Heart left ventricle (tissue), 16 donors: ENCODE measurements at regions not wholly inside any gene's neighbourhood (a gene's known extent, or its start where the extent isn't known, plus 50 kb on each side); places are given as distances from the start of the nearest gene placed in this dataset.

Experiments
- ATAC-seq, 4 donors: fragments of 200-7000 bp; cut with Tn5 transposase; one replicate each; pipeline ENCODE4 v1.9.1; 2020 to 2022; ENCODE audit warnings: moderate library complexity in 4 of 4, mild to moderate bottlenecking in 3 of 4, moderate number of reproducible peaks in 1 of 4
- DNase-seq, 5 donors: peaks; one replicate each; pipeline ENCODE4 v3.0.0-alpha.2; 2020
- H3K27ac ChIP-seq, 12 donors: fragments of 200-600 bp; sonication (generic) in 4 of 12; one replicate each; pipeline versions ENCODE4 v1.5.0 to v1.8.0; 2016 to 2022; ENCODE audit warnings: mild to moderate bottlenecking in 2 of 12
- H3K27me3 ChIP-seq, 9 donors: fragments of 200-600 bp; sonication (generic) in 2 of 9; one replicate each; pipeline versions ENCODE4 v1.5.1 to v1.8.0; 2016 to 2022; ENCODE audit warnings: mild to moderate bottlenecking in 3 of 9
- H3K36me3 ChIP-seq, 9 donors: fragments of 200-600 bp; sonication (generic) in 2 of 9; one replicate each; pipeline versions ENCODE4 v1.5.0 to v1.8.0; 2018 to 2022; ENCODE audit warnings: mild to moderate bottlenecking in 2 of 9
- H3K4me1 ChIP-seq, 12 donors: fragments of 200-600 bp; sonication (generic) in 4 of 12; one replicate each; pipeline versions ENCODE4 v1.5.0 to v1.8.0; 2016 to 2022; ENCODE audit warnings: mild to moderate bottlenecking in 3 of 12
- H3K4me3 ChIP-seq, 12 donors: fragments of 200-600 bp; sonication (generic) in 4 of 12; one replicate each; pipeline versions ENCODE4 v1.5.0 to v1.8.0; 2017 to 2022; ENCODE audit warnings: mild to moderate bottlenecking in 9 of 12, moderate library complexity in 4 of 12
- H3K9me3 ChIP-seq, 12 donors: fragments of 200-600 bp; sonication (generic) in 4 of 12; one replicate each; pipeline versions ENCODE4 v1.5.0 to v1.8.0; 2016 to 2022; ENCODE audit warnings: mild to moderate bottlenecking in 1 of 12
- CTCF ChIP-seq, 12 donors: fragments of 200-600 bp; sonication (generic) in 4 of 12; IDR thresholded peaks; one replicate each; pipeline versions ENCODE4 v1.5.0 to v1.8.0; 2018 to 2022; ENCODE audit warnings: antibody characterized with exemption in 12 of 12, mild to moderate bottlenecking in 5 of 12
- POLR2A ChIP-seq, 2 donors: fragments of 450-650 bp; IDR thresholded peaks; one replicate each; pipeline ENCODE4 v1.6.1; 2017; ENCODE audit warnings: antibody characterized with exemption in 2 of 2, mild to moderate bottlenecking in 2 of 2, moderate library complexity in 2 of 2
- WGBS, 4 donors: extraction: QIAGEN DNeasy Blood & Tissue Kit in 2 of 4; methylation state at CpG; one replicate each; pipeline versions ENCODE4 v1.1.5 to v1.1.7; 2013 to 2018; 5-methylcytosine and 5-hydroxymethylcytosine counted together
- intact Hi-C, 10 donors: fragments of 100-400 bp; cut with DNase I; formaldehyde crosslinking; loops; one replicate each; pipeline versions ENCODE4 v1.11.1 to v1.14.2; 2022
- donor health status: ischemic (EF 13 %, LVEDD 7.1; RV severe dilation, severe dysfunction).
- donor health status: healthy with polysubstance abuse.
- donor health status: DM: no; HTN: yes; CAD: no.
- donor health status: DM: no; HTN: no; CAD: no.
- donor health status: ischemic (EF 25% LVEDD 6.9; RV normal size, moderate dysfunction).
- donor health status: ischemic (EF 25% LVEDD 5.7; RV mildly dilated, moderate dysfunction).
- donor health status: healthy.
- donor health status: DM: yes; HTN: yes; CAD: no.
- donor health status: ischemic (EF 35%, LVEDD 5.7; RV mildly dilated, moderate dysfunction).
- donor health status: nonischemic (EF 11% LVEDD 7.7; RV severe dilation, severe dysfunction).
- donor health status: DM: yes; HTN: yes; CAD: no.
- donor health status: PGD.
- donor health status: ischemic (EF 29% LVEDD 5.4; RV normal size, mild dysfunction).
- donor health status: nonischemic (EF 23%, LVEDD 6.1; RV moderate dilation, normal function).

DNA sequence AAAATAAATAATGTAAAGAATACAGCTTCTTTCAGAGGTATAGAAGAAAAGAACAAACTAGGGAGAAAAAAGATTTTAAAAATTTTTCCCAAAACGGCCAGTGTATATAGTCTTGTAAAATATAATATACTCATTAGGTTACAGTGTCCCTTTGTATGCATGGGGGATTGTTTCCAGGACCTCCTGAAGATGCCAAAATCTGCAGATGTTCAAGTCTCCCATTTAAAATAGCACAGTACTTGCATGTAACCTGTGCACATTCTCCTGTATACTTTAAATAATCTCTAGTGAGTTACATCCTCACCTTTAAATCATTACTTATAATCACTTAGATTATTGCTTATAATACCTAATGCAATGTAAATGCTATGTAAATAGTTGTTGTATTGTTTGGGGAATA lies 80.6 kb upstream of the LRRTM4 start:
- Histone ChIP-seq H3K4me3 (no peak overlapping the region), H3K27me3 (no peaks in the 10 kb centered on the region), H3K4me1 (no peaks in the 10 kb centered on the region), H3K36me3 (no peaks in the 10 kb centered on the region), H3K27ac (no peak overlapping the region), H3K9me3 (no peaks in the 10 kb centered on the region)
- no peak for TF ChIP-seq CTCF (IDR thresholded peaks at IDR 0.05)
- TF ChIP-seq POLR2A (IDR thresholded peaks at IDR 0.05) = no peak
- intact Hi-C loops = no loop called here
- ATAC-seq (no peak), DNase-seq (no peak)
- WGBS, 4 donors = 33 to 50% (median 41%) methylated on average over 1 of the region's 1 CpG

- ATAC-seq = no peak
- TF ChIP-seq CTCF (IDR thresholded peaks at IDR 0.05) (no peak), POLR2A (IDR thresholded peaks at IDR 0.05) (no peak)
Observed at GRCh38 chr2:77604953-77605929, 83.1 kb upstream of the LRRTM4 start.

GRCh38 chr2:77608510-77608909 lies 86.3 kb upstream of the LRRTM4 start:
- Histone ChIP-seq H3K4me1 (no peaks in the 10 kb centered on the region), H3K4me3 (no peak overlapping the region), H3K27me3 (no peaks in the 10 kb centered on the region), H3K9me3 (peaks cover 0 to 3% (median 0%) of the 10 kb centered on the region in 12 donors), H3K27ac (no peak overlapping the region), H3K36me3 (no peaks in the 10 kb centered on the region)
- DNase-seq (no peak), ATAC-seq (no peak)
- no peak for TF ChIP-seq POLR2A (IDR thresholded peaks at IDR 0.05)
- TF ChIP-seq CTCF (IDR thresholded peaks at IDR 0.05) = no peak
- intact Hi-C loops = no loop called here

More at GRCh38 chr2:77604953-77605929, 83.1 kb upstream of the LRRTM4 start:
- no peaks in the 10 kb centered on the region for H3K36me3 ChIP-seq
- intact Hi-C loops = no loop called here
- H3K4me1 ChIP-seq = no peaks in the 10 kb centered on the region
- no peak overlapping the region for H3K27ac ChIP-seq
- WGBS, 4 donors = 71 to 80% (median 74%) methylated on average over 3 of the region's 3 CpGs
- H3K27me3 ChIP-seq = no peaks in the 10 kb centered on the region
- H3K4me3 ChIP-seq = no peak overlapping the region
- no peak for DNase-seq
- peaks cover 0 to 3% (median 0%) of the 10 kb centered on the region in 12 donors for H3K9me3 ChIP-seq

DNA sequence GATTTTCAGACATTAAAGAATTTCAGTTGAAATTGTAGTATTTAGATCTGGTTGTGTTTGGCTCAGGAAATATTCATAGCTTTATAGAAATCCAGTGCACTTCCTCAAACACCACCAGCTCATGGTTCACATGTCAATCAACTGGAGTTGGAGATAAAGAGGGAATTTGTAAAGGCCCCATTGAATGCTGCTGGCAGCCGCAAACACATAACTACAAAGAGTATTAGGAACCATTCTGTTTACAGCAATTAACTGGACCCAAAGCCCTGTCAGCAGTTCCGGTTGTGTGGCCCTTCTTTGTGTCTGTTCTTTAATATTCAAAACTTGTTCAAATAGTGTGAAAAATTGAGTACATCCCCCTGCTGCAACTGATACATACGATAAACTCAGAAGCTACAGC lies 107.4 kb upstream of the LRRTM4 start:
- no peak for TF ChIP-seq CTCF (IDR thresholded peaks at IDR 0.05)
- TF ChIP-seq POLR2A (IDR thresholded peaks at IDR 0.05) = no peak
- 16 to 38% (median 24%) methylated on average over 3 of the region's 3 CpGs for WGBS, 4 donors

More for the DNA sequence above, 107.4 kb upstream of the LRRTM4 start:
- intact Hi-C loops = no loop called here
- Histone ChIP-seq H3K4me3 (no peak overlapping the region), H3K27me3 (no peaks in the 10 kb centered on the region), H3K27ac (no peak overlapping the region), H3K36me3 (no peaks in the 10 kb centered on the region), H3K9me3 (peaks cover 0 to 13% (median 4%) of the 10 kb centered on the region in 12 donors), H3K4me1 (no peaks in the 10 kb centered on the region)
- ATAC-seq (no peak), DNase-seq (no peak)
